SK-MEL-5 (cell line): ENCODE measurements at regions not wholly inside any gene's neighbourhood (a gene's known extent, or its start where the extent isn't known, plus 50 kb on each side); places are given as distances from the start of the nearest gene placed in this dataset.
"Not testable (repeated sequence)": the region's sequence is repeated elsewhere in the genome, so short reads cannot be mapped to it uniquely, and the experiment has no call there.

Experiments used
- DNase-seq: peaks from one replicate; pipeline ENCODE4 v3.0.0-alpha.2; 2016; ENCODE audit warnings: low read depth, low spot score
- in situ Hi-C: cut with HindIII; loops from 2 replicates; pipeline ENCODE4 v1.10.0; 2016; ENCODE audit warnings: low sequenced_read_pairs, high pct_unique_total_duplicates, low pct_unique_long_range_greater_than_20kb

DNA sequence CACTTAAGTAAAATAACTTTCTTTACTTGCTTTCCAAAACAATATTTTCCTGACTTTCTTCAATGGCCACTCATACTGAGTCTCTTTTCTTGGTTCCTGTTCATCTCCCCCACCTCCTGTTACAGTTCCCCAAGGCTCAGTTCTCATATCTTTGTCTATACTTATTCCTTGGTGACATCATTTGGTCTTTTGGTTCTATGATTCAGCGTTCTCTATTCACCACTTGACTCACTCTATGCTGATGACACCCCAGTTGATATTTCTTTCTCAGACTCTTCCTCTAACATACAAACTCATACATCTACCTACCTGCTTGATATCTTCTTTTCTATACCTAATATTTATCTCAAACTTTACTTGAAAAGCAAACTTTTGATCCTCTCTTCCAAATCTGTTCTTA is 85.0 kb upstream of the P3H2 start:
- DNase-seq: no peak
- in situ Hi-C loops: loop anchor here (25.0 kb wide), 1 partner anchor 257 kb away; no protein-coding TSS in a partner anchor

DNA sequence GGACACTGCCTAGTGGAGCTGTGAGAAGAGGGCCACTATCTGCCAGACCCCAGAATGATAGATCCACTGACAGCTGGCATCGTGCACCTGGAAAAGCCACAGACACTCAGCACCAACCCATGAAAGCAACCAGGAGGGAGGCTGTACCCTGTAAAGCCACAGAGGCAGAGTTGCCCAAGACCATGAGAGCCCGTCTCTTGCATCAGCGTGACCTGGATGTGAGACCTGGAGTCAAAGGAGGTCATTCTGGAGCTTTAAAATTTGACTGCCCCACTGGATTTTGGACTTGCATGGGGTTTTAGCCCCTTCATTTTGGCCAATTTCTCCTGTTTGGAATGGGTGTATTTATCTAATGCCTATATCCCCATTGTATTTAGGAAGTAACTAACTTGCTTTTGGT is 83.5 kb upstream of the P3H2 start:
- in situ Hi-C loops: loop anchor here (25.0 kb wide), 1 partner anchor 258 kb away; no protein-coding TSS in a partner anchor

DNA sequence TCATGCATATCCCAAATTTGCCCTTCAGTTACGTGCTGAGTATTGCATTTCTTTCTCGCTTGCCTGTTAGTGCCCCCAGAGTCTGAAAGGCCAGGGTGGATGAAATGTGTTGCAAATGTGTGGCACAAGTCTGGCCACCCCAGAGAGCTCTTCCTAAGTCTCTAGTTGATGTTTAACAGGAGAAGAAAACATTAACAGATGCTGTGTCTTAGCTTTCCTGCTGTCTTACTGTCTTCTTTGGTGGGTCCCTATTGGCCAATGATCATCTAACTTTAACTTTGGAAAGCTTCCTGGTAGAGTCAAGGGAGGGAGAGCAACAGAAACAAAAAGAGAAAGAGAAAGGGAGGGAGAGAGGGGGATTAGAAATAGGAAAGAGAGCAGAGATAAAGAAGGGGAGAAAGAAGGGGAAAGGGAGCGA is 76.7 kb upstream of the P3H2 start:
- in situ Hi-C loops: loop anchor here (25.0 kb wide), 1 partner anchor 235 kb away; no protein-coding TSS in a partner anchor
- peak; percentile 24 for DNase-seq

More for the DNA sequence above, 83.5 kb upstream of the P3H2 start:
- DNase-seq: no peak

DNA sequence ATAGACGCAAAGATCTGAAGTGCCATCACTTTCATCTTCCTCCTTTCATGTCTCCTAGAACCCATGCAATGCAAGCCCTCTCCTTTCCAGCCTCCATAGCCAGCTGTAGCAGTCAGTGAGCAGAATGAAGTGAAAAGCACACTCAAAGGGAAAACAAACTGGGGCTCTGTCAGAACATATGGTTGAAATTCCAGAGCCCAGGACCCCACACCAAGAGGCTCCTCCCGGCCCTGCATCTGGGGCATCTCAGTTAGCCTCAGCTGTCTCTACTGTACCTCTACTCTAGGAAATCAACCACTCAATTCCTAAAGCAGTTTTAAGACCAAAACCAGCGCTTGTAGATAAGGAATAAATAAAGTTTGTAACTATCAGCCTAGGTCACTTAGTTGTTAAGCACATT is 73.8 kb upstream of the P3H2 start:
- in situ Hi-C loops: loop anchor here (25.0 kb wide), 1 partner anchor 232 kb away; no protein-coding TSS in a partner anchor
- DNase-seq: no peak

DNA sequence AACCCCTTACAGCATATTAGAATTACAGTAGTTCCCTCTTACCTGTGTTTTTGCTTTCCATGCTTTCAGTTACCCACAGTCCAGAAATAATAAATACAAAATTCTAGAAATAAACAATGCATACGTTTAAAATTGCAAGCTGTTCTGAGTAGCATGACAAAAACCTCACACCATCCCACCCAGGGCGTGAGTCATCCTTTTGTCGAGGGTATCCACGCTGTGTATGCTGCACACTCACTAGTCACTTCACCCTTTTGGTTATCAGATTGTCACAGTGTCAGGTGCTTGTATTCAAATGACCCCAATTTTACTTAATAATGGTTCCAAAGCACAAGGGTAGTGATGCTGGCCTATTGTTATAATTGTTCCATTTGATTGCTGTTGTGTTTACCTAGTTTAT is 72.5 kb upstream of the P3H2 start:
- no peak for DNase-seq
- in situ Hi-C loops: loop anchor here (25.0 kb wide), 1 partner anchor 231 kb away; no protein-coding TSS in a partner anchor

DNA sequence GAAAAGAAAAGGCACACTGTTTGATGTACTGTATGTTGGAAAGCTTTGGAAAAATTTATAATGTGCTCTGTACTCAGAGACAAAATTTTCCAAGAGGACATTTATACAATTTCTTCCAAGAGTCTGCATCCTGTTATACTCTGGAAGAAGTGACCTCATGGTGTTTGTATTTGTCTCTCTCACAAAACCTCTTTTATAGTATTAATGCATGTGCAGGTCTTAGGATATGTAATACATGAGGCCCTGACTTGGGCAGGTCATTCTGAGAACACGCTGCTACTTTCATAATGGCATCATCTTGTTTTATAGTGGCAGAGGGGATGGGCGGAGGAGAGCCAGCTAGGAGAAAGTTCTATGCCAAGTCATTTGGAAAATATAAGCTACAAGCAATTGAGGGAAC is 72.0 kb upstream of the P3H2 start:
- DNase-seq: peak; percentile 43
- in situ Hi-C loops: loop anchor here (25.0 kb wide), 1 partner anchor 230 kb away; no protein-coding TSS in a partner anchor

DNA sequence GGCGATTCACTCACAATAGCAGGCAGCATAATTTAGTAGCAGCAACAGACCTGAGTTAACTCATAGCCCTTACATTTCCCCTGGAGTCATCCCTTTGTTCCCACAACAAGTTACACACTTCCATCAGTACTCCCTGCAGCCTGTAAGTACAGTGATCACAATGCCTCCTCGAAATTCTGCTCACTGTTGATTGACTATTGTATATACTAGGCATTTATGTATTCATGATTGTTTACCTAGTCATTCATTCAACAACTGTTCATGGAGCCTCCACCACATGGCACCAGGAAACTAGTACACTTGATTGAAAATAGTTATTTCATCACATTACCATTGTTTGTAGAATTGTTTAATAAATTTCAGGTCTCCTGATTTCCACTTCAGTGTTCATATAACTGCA is 71.4 kb upstream of the P3H2 start:
- no peak for DNase-seq
- in situ Hi-C loops: loop anchor here (25.0 kb wide), 1 partner anchor 230 kb away; no protein-coding TSS in a partner anchor

DNA sequence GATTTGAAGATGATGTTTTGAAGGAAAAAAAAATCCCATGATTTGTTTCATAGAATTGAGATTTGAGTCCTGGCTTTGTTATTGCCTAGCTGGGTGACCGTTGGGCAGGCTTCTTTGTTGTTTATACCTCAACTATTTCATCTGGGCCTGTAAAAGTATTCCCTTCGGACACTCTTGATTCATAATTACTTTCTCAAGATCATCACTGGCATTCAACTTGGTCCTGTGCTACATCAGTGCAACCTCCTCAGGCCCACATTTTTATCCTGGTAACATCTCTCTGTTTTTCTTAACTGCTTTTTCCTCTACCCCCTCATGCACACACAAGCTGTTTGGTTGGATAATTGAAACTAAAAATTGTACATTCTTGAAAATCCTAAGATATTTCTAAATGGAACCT is 67.5 kb upstream of the P3H2 start:
- in situ Hi-C loops: loop anchor here (25.0 kb wide), 1 partner anchor 226 kb away; no protein-coding TSS in a partner anchor
- DNase-seq: no peak

DNA sequence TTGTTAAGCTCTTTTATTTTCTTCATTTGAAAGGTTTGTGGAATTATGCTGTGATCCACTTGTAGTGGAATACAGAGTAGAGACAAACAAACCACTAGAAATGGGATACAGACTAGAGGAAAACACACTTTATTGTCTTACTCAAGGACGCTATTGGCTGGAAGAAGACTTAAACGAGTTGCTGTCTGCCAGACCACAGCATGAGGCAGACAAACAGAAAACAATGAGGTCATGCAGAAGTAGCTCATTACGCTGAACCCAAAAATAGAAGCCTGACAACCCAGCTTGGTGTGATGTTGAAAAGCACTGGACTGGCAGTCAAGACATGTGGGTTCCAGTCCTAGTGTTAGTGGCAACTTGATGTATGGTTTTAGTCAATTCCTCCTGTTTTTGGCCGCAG is 62.4 kb upstream of the P3H2 start:
- in situ Hi-C loops: loop anchor here (25.0 kb wide), 1 partner anchor 221 kb away; no protein-coding TSS in a partner anchor
- peak; percentile 67 for DNase-seq

DNA sequence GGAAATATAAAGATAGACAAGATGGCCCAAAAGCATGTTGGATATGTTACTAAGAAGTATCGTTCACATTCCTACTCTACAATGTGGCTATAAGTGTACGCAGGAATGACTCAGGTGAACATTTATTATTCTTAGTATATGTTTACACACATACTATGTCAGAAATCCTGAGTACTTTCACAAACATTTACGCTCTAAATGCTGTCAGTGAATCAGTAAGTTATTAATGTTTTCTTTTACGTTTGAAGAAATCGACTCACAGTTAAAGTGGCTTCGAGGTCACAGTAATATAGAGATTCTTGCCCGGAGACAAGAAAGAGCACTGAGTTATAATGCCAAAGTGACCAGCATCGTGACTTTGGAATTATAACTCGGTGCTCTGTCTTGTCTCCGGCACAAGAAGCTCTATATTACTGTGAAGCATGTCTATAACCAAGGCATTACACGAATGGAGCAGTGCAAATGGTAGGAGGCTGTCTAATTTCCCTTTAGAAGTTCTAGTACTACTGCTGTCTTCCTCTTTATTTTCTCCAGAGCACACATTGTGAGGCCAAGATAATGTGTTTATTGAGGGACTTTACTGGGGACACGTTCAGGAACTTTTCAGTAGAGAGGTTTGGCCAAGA is 61.8 kb upstream of the P3H2 start:
- DNase-seq: no peak

DNA sequence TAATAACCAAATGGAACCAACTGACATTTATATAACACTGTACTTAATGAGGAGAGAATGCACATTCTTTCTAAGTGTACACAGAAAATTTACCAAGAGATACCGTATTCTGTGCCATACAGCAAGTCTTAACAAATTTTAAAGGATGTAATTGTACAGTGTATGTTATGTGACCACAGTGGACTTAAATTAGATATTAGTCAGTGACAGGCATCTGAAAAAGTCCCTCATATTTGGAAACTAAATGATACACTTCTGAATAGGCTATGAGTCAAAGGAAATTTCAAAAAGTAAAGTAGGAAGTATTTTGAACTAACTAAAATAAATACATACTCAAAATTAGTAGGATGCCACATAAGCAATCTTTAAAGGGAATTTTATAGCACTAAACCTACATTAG is 59.6 kb upstream of the P3H2 start:
- DNase-seq: no peak
- in situ Hi-C loops: loop anchor here (25.0 kb wide), 1 partner anchor 218 kb away; no protein-coding TSS in a partner anchor

More for the DNA sequence above, 61.8 kb upstream of the P3H2 start:
- in situ Hi-C loops: loop anchor here (25.0 kb wide), 1 partner anchor 220 kb away; no protein-coding TSS in a partner anchor

DNA sequence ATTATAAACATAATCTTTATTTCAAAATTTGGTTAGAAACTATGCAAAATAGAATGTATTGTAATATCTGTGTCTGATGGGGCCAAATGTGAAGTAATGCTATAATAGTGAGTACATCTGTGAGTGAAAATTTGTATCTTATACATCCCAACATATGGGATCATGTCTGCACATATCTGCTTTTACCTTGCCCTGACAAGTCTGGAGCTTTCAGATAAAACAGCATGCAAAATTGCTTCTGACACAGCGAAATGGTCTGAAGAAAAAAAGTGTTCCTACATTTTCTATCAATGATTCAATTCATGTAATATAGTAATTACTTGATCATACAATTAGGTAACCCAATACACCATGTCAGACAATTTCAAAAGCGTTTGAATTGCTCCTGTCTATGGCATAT is 58.1 kb upstream of the P3H2 start:
- in situ Hi-C loops: loop anchor here (25.0 kb wide), 1 partner anchor 216 kb away; no protein-coding TSS in a partner anchor

DNA sequence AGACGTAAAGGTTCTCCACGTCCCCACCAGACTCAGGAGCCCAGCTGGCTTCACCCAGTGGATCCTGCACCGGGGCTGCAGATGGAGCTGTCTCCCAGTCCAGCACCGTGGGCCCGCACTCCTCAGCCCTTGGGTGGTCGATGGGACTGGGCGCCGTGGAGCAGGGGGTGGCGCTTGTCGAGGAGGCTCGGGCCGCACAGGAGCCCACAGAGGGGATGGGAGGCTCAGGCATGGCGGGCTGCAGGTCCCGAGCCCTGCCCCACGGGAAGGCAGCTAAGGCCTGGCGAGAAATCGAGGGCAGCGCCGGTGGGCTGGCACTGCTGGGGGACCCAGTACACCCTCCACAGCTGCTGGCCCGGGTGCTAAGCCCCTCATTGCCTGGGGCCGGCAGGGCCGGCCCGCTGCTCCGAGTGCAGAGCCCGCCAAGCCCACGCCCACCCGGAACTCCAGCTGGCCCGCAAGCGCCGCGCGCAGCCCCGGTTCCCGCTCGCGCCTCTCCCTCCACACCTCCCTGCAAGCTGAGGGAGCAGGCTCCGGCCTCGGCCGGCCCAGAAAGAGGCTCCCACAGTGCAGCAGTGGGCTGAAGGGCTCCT is 56.3 kb upstream of the P3H2 start:
- not testable (repeated sequence) for DNase-seq
- in situ Hi-C loops: loop anchor here (25.0 kb wide), 1 partner anchor 215 kb away; no protein-coding TSS in a partner anchor

More for the DNA sequence above, 58.1 kb upstream of the P3H2 start:
- no peak for DNase-seq

DNA sequence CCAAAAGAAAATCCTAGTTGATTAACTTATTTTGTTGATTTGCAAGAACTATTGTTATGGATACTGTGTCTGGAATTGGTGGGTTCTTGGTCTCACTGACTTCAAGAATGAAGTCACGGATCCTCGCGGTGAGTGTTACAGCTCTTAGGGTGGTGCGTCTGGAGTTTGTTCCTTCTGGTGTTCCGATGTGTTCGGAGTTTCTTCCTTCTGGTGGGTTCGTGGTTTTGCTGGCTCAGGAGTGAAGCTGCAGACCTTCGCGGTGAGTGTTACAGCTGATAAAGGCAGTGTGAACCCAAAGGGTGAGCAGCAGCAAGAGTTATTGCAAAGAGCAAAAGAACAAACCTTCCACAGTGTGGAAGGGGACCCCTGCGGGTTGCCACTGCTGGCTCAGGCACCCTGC is 55.4 kb upstream of the P3H2 start:
- not testable (repeated sequence) for DNase-seq
- in situ Hi-C loops: loop anchor here (25.0 kb wide), 1 partner anchor 214 kb away; no protein-coding TSS in a partner anchor

DNA sequence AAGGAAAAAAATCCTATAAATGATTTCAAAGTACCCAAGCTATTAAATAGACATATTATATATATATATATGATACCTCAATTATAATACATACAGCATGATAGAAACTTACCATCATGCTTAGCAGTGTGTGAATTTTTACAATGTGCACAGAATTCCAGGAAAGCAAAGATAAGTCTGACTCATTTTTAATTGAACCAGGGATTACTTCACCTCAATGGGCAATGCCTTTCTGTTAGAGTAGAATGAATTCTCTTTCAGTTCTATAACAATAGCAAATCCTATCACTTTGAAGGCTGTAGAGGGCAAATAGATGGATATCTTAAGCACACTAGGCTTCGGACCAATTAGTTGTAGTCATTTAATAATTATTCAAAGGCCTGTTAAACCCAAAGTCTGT is 54.8 kb upstream of the P3H2 start:
- DNase-seq: no peak
- in situ Hi-C loops: loop anchor here (25.0 kb wide), 1 partner anchor 213 kb away; no protein-coding TSS in a partner anchor

DNA sequence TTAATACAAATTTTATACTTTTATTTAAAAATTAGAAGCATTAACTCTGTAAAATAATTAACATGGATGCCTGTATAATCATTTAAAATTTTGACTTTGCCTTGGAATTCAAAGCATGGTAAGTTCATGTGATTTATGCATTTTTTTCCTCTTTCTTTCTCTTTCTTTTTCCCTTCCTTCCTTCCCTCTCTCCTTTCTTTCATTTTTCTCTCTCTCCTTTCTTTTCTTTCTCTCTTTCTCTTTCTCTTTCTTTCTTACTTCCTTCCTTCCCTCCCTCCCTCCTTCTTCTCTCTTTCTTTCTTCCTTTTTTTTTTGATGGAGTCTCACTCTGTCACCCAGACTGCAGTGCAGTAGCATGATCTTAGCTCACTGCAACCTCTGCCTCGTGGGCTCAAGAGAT is 53.8 kb upstream of the P3H2 start:
- in situ Hi-C loops: no loop called here
- DNase-seq: no peak

DNA sequence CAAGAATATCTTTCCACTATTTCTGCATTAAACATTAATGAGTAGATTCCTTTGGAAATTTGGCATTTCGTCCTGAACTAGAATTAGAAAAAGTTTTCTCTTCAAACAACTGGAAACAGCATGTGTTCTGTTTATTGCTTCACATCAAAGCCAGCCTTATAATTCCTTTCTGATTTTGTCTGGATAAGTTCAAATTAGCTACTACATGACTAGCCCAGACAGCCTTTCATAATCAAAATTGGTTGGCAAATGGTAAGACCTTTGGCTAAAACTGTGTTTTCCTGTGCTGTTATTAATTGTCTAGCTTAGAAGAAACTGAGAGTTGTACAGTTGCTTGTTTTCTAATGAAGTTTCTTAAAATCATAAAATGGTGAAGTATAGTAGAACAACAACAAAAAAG is 52.7 kb upstream of the P3H2 start:
- in situ Hi-C loops: no loop called here
- no peak for DNase-seq

DNA sequence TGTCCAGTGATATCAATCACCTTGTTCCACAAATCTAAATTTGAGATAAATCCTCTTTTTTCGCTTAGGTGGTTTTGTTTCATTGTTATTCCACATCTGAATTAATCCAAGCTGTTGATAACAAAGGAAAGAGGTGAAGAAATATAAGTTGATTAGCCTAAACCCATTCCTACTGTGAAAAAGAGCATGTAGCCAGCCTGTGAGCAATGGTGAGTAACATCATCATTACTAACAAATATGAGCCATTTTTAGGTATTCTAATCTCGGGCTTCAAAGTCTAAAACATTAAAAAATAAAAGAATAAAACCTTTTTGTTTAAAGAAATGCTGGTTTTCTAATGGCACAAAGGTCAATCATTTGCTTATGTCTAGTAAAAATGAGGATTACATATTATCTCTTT is 52.1 kb upstream of the P3H2 start:
- DNase-seq: no peak
- in situ Hi-C loops: no loop called here
